Aorta (tissue), 5 donors: ENCODE measurements at regions not wholly inside any gene's neighbourhood (a gene's known extent, or its start where the extent isn't known, plus 50 kb on each side); places are given as distances from the start of the nearest gene placed in this dataset.

ENCODE experiments used
- ATAC-seq: fragments of 200-7000 bp; cut with Tn5 transposase; one replicate; pipeline ENCODE4 v1.9.1; 2022; ENCODE audit warnings: moderate library complexity; ENCODE audit not compliant: low FRiP score
- DNase-seq, 2 donors: peaks; one replicate each; pipeline ENCODE4 v3.0.0-alpha.2; 2020
- H3K27ac ChIP-seq, 2 donors: one replicate each; pipeline ENCODE4 v1.5.1; 2013; ENCODE audit warnings: low read length in 2 of 2, mild to moderate bottlenecking in 2 of 2, moderate library complexity in 2 of 2, control low read depth in 1 of 2, inconsistent platforms in 1 of 2, low read depth in 1 of 2
- H3K27me3 ChIP-seq, 2 donors: one replicate each; pipeline ENCODE4 v1.6.1; 2013; ENCODE audit warnings: control low read depth in 1 of 2, low read length in 1 of 2, mild to moderate bottlenecking in 1 of 2, moderate library complexity in 1 of 2; ENCODE audit not compliant: insufficient read depth in 2 of 2, control insufficient read depth in 1 of 2
- H3K36me3 ChIP-seq, 2 donors: one replicate each; pipeline ENCODE4 v1.6.1; 2013; ENCODE audit warnings: control low read depth in 1 of 2, low read length in 1 of 2, mild to moderate bottlenecking in 1 of 2; ENCODE audit not compliant: insufficient read depth in 2 of 2, control insufficient read depth in 1 of 2
- H3K4me1 ChIP-seq, 2 donors: one replicate each; pipeline ENCODE4 v1.6.1; 2013; ENCODE audit warnings: low read length in 2 of 2, control low read depth in 1 of 2, mild to moderate bottlenecking in 1 of 2, moderate library complexity in 1 of 2; ENCODE audit not compliant: insufficient read depth in 2 of 2, control insufficient read depth in 1 of 2
- H3K4me3 ChIP-seq, 2 donors: one replicate each; pipeline ENCODE4 v1.5.1; 2013; ENCODE audit warnings: low read length in 2 of 2, control low read depth in 1 of 2, mild to moderate bottlenecking in 1 of 2
- H3K9me3 ChIP-seq: one replicate; pipeline ENCODE4 v1.6.1; 2013; ENCODE audit warnings: mild to moderate bottlenecking, low read length; ENCODE audit not compliant: control insufficient read depth
- WGBS, 2 donors: extraction: QIAGEN DNeasy Blood & Tissue Kit; methylation state at CpG; one replicate each; pipeline ENCODE4 v1.1.7; 2013; 5-methylcytosine and 5-hydroxymethylcytosine counted together
- intact Hi-C, 2 donors: fragments of 100-400 bp; cut with DNase I; formaldehyde crosslinking; loops; one replicate each; pipeline versions ENCODE4 v1.14.2 to v1.15.0; 2022
- donor health status: healthy with polysubstance abuse.
- donor health status: Bipolar disorder and iron deficiency.
- donor health status: DM: no; HTN: no; CAD: no.
- donor health status: DM: no; HTN: no; CAD: no.
- donor health status: DM: yes; HTN: yes; CAD: no.

DNA sequence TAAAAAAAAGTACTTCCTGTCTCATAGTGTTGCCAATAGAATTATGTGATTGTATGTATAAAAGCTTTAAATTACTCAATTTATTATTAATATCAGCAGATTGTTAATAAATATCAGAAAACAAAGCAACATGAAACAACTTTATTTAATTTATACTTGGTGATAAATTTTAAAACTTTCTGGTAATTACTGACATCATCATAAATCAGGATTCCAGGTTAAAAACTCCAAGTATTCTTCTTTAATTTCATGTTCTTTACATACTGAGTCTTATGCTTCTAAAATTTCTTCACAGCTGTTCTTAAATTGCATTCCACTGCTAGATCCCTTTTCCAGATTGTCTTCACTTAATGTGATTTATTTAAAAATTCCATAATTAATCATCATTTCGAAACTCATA, 1224.5 kb downstream of the PCDH18 start:
- Histone ChIP-seq H3K27ac (no peak overlapping the region), H3K4me1 (no peaks in the 10 kb centered on the region), H3K9me3 (no peaks in the 10 kb centered on the region), H3K36me3 (no peaks in the 10 kb centered on the region), H3K4me3 (no peak overlapping the region), H3K27me3 (no peaks in the 10 kb centered on the region)
- 39 to 68% methylated on average over 1 of the region's 1 CpG for WGBS, 2 donors
- DNase-seq (no peak), ATAC-seq (no peak)
- intact Hi-C loops: no loop called here

DNA sequence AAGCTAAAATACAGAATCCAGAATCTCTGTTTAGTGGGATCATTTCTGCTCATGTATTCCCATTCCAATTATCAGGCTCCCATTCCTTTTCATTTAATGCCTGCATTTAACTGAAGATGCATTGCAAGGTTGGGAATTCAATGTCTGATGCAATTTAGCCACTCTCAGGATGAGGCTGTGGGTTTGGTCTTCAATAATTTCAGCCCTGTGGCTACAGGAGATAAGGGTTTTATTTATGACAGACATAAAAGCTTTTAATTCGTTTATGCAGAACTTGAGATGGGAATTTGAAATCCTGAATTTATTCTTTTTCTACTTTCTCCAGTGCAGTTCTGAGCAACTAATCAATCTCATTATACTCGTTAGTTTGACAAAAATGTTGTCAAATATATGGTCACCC, 1225.9 kb downstream of the PCDH18 start:
- 75 to 79% methylated on average over 2 of the region's 2 CpGs for WGBS, 2 donors

DNA sequence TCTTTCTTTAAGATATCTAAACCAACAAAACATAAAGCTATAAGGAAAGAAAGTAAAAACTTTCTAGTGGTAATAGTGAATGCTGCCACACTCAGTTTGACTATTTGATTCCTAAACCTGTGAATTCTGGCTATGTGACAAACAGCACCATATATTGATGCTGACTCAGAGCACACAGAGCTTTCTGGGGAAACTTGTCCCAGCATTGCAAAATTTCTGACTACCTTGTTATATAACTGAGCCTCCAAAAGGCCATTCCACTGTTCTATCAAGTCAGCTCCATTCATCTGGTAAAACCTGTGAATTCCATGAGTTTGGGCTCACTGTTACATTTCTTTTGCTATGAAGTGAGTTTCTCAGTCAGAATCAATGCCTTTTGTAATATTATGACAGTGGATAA, 1229.7 kb downstream of the PCDH18 start:
- Histone ChIP-seq H3K4me1 (no peaks in the 10 kb centered on the region), H3K4me3 (no peak overlapping the region), H3K9me3 (no peaks in the 10 kb centered on the region), H3K27ac (no peak overlapping the region), H3K27me3 (no peaks in the 10 kb centered on the region), H3K36me3 (no peaks in the 10 kb centered on the region)
- intact Hi-C loops: no loop called here
- ATAC-seq: no peak
- no peak for DNase-seq

More for the DNA sequence above, 1225.9 kb downstream of the PCDH18 start:
- Histone ChIP-seq H3K36me3 (no peaks in the 10 kb centered on the region), H3K9me3 (no peaks in the 10 kb centered on the region), H3K4me1 (no peaks in the 10 kb centered on the region), H3K4me3 (no peak overlapping the region), H3K27me3 (no peaks in the 10 kb centered on the region), H3K27ac (no peak overlapping the region)
- intact Hi-C loops: no loop called here
- DNase-seq (no peak), ATAC-seq (no peak)

DNA sequence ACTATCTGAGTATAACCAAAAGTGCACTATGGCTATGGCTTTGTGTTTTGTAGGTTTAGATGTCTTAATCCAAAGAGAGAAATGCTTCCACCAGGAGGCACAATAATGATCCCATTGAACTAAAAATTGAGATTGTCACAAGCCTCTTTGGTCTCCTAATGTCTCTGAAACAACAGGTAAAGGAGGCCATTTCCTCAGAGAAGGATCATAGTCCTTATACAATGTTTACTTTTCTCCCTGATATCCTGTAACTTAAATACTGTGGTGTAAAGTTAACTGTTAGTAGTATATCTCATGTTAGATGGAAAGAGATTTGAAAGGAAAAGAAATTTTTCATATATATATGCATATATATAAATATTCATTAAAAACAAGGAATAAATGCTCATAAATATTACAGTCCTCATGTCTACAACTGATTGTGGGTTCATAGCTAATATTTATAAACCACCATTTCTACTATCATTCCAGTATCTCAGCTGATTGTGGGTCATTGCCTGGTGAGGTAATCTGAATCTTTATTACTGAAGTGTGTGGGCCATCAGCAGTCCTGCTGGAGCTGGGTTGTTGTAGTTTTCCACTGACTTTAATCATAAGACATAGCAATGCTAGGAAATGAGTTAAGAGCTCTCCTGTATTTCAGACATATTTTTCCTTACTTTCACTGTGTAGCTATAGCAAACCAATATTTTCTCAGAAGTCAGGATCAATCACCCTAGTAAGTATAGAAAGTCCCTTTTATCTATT, 1230.4 kb downstream of the PCDH18 start:
- Histone ChIP-seq H3K36me3 (no peaks in the 10 kb centered on the region), H3K9me3 (no peaks in the 10 kb centered on the region), H3K27ac (no peak overlapping the region), H3K4me1 (no peaks in the 10 kb centered on the region), H3K4me3 (no peak overlapping the region), H3K27me3 (no peaks in the 10 kb centered on the region)
- ATAC-seq (no peak), DNase-seq (no peak)
- intact Hi-C loops: no loop called here

DNA sequence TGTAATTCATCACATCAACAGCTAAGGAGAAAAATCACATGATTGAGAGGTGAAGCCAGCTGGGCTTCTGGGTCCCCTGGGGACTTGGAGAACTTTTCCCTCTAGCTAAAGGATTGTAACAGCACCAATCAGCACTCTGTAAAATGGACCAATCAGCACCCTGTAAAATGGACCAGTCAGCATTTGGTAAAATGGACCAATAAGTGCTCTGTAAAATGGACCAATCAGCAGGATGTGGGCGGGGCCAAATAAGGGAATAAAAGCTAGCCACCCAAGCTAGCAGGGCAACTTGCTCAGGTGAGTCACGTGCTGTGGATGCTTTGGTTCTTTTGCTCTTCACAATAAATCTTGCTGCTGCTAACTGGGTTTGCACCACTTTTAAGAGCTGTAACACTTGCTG, 1248.3 kb downstream of the PCDH18 start:
- Histone ChIP-seq H3K27ac (no peak overlapping the region), H3K27me3 (no peaks in the 10 kb centered on the region), H3K4me3 (no peak overlapping the region), H3K4me1 (no peaks in the 10 kb centered on the region), H3K9me3 (no peaks in the 10 kb centered on the region), H3K36me3 (no peaks in the 10 kb centered on the region)
- ATAC-seq (no peak), DNase-seq (no peak)
- 90 to 98% methylated on average over 2 of the region's 2 CpGs for WGBS, 2 donors
- intact Hi-C loops: no loop called here

DNA sequence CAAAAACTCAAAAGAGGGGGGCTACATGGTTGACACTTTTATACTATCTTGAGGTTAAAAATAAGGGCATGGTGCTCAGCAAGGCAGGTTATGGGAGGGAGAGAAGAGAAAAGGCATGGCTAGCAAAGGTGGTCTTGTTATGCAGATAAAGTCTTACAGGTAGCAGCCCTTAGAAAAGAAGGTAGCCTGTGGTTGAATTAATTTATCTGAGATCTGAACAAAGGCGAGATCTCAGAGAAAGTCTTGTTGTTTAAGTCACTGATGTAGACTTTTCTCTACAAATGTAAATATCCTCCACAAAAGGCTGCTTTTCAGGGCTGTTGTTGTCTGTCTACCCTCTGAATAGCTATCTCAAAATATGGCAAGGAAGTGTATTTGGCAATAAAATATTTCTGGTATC, 1250.4 kb downstream of the PCDH18 start:
- Histone ChIP-seq H3K27ac (no peak overlapping the region), H3K4me1 (no peaks in the 10 kb centered on the region), H3K36me3 (no peaks in the 10 kb centered on the region), H3K9me3 (no peaks in the 10 kb centered on the region), H3K4me3 (no peak overlapping the region), H3K27me3 (no peaks in the 10 kb centered on the region)
- intact Hi-C loops: no loop called here
- 34 to 38% methylated on average over 1 of the region's 1 CpG for WGBS, 2 donors
- DNase-seq (no peak), ATAC-seq (no peak)

DNA sequence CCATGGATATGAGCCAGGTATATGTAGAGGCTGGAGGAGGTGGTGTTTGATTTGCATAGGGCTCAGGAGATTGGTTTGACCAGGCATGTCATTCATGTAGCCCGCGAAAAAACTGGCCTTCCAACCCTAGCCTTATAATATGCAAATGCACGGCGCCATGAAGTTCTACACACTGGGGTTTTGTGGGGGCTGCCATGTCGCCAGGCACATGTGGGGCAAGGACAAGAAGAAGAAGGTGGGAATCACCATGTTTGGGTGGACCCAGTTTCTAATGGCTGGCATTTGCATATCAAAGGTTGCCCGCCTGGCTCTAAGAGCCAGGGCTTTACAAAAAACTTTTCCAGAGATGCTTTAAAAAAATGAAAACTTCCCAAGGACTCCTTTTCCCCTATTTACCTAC, 1251.0 kb downstream of the PCDH18 start:
- WGBS, 2 donors: 81 to 87% methylated on average over 6 of the region's 6 CpGs
- H3K27me3 ChIP-seq: no peaks in the 10 kb centered on the region
- no peak overlapping the region for H3K27ac ChIP-seq
- no peak overlapping the region for H3K4me3 ChIP-seq
- ATAC-seq: no peak
- no peak for DNase-seq
- no peaks in the 10 kb centered on the region for H3K36me3 ChIP-seq
- no peaks in the 10 kb centered on the region for H3K4me1 ChIP-seq
- no peaks in the 10 kb centered on the region for H3K9me3 ChIP-seq
- intact Hi-C loops: no loop called here

DNA sequence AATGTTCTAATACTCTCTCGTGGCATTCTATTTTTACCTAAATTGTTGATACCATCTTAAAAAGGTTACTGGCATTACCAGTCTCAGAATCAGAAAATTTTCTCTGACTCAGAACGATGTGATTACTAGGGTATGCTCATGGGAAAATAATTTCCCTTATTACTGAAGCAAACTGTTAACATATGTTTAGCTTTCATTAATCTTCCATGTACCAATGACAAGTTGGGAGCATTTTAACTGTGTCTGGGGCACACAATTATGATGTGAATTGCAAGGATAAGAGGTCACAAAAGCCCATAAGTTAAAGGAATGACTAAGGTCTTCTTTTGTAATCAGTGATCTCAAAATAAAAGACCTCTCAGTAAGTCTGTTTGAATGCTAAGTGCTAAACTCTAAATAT, 1254.6 kb downstream of the PCDH18 start:
- Histone ChIP-seq H3K9me3 (no peaks in the 10 kb centered on the region), H3K27ac (no peak overlapping the region), H3K27me3 (no peaks in the 10 kb centered on the region), H3K4me3 (no peak overlapping the region), H3K36me3 (no peaks in the 10 kb centered on the region), H3K4me1 (no peaks in the 10 kb centered on the region)
- ATAC-seq (no peak), DNase-seq (no peak)
- intact Hi-C loops: no loop called here
- 2 to 7% methylated on average over 2 of the region's 2 CpGs for WGBS, 2 donors

DNA sequence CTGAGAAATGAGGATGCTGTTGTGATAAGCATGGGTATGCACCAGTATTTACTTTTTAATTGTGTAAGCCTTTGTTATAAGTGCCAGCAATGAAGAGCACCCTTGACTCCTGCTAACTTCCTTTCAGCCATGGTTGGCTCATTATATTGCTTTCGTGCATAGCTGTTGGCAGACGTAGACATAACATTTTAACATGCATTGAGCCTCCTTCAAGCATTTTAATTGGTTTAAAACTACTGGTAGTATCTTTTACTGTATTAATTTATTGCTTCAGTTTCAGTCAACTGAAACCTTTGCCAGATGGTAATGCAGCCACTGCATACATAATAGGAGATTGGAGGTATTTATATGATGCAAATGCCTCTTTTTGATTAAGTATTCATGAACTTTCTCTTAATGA, 1285.4 kb downstream of the PCDH18 start:
- H3K27ac ChIP-seq: no peak overlapping the region
- no peak for DNase-seq
- ATAC-seq: no peak
- intact Hi-C loops: no loop called here
- H3K27me3 ChIP-seq: no peaks in the 10 kb centered on the region
- no peak overlapping the region for H3K4me3 ChIP-seq
- no peaks in the 10 kb centered on the region for H3K4me1 ChIP-seq
- no peaks in the 10 kb centered on the region for H3K36me3 ChIP-seq
- WGBS, 2 donors: 53 to 55% methylated on average over 2 of the region's 2 CpGs
- no peaks in the 10 kb centered on the region for H3K9me3 ChIP-seq
